Caco-2 (cell line): ENCODE measurements at regions not wholly inside any gene's neighbourhood (a gene's known extent, or its start where the extent isn't known, plus 50 kb on each side); places are given as distances from the start of the nearest gene placed in this dataset.

ENCODE experiments used
- BruUV-seq: library from RNA; stranded (reverse); fragments of 400-500 nt; replicated peaks from 2 replicates; lab custom pipeline; 2021; lab: Mats Ljungman, UMichigan
- CTCF ChIA-PET: fragments of 300-600 bp; sonication (Branson Sonifier 250); formaldehyde crosslinking; loops from one replicate; lab custom pipeline; 2022; ENCODE audit warnings: antibody characterized with exemption; lab: Charles Lee
- POLR2A ChIA-PET: fragments of 300-600 bp; sonication (Branson Sonifier 250); formaldehyde crosslinking; loops from one replicate; lab custom pipeline; 2022; ENCODE audit warnings: antibody characterized with exemption; lab: Charles Lee
- DNase-seq, 2 experiments: peaks; one replicate each; pipeline versions ENCODE4 v3.0.0 to v3.0.0-alpha.2; 2020 to 2022
- H3K27me3 ChIP-seq: replicated peaks from 2 replicates; pipeline ENCODE4 v1.6.0; 2011; ENCODE audit warnings: low read length; ENCODE audit not compliant: control insufficient read depth, insufficient read depth
- H3K36me3 ChIP-seq: 2 replicates; pipeline ENCODE4 v1.5.1; 2011; ENCODE audit warnings: low read length; ENCODE audit not compliant: control insufficient read depth, insufficient read depth
- H3K4me1 ChIP-seq: fragments of 250-450 bp; sonication (Bioruptor Pico); 2 replicates; pipeline ENCODE4 v1.5.1; 2020; ENCODE audit warnings: mild to moderate bottlenecking
- H3K4me3 ChIP-seq: 2 replicates; pipeline ENCODE4 v1.5.1; 2011; ENCODE audit warnings: low read depth, mild to moderate bottlenecking, control low read depth, low read length
- H3K9me3 ChIP-seq: fragments of 250-450 bp; sonication (Bioruptor Pico); 2 replicates; pipeline ENCODE4 v1.5.1; 2020; ENCODE audit warnings: mild to moderate bottlenecking, moderate library complexity
- H3K27ac Mint-ChIP-seq: one replicate; pipeline ENCODE4 v1.8.0; 2022; ENCODE audit warnings: mixed read lengths; ENCODE audit not compliant: unreplicated experiment
- H3K27me3 Mint-ChIP-seq: one replicate; pipeline ENCODE4 v1.8.0; 2022; ENCODE audit warnings: mixed read lengths; ENCODE audit not compliant: insufficient read depth, unreplicated experiment
- H3K36me3 Mint-ChIP-seq: one replicate; pipeline ENCODE4 v1.8.0; 2022; ENCODE audit warnings: mild to moderate bottlenecking, mixed read lengths; ENCODE audit not compliant: insufficient read depth, unreplicated experiment
- H3K4me1 Mint-ChIP-seq: one replicate; pipeline ENCODE4 v1.8.0; 2022; ENCODE audit warnings: low read depth, mixed read lengths; ENCODE audit not compliant: unreplicated experiment
- H3K4me3 Mint-ChIP-seq: one replicate; pipeline ENCODE4 v1.8.0; 2022; ENCODE audit warnings: mild to moderate bottlenecking, moderate library complexity, mixed read lengths; ENCODE audit not compliant: unreplicated experiment
- H3K9me3 Mint-ChIP-seq: one replicate; pipeline ENCODE4 v1.8.0; 2022; ENCODE audit warnings: mixed read lengths; ENCODE audit not compliant: unreplicated experiment
- intact Hi-C: fragments of 100-400 bp; cut with micrococcal nuclease; formaldehyde crosslinking; loops from one replicate; pipeline ENCODE4 v1.10.0; 2022; ENCODE audit not compliant: unreplicated experiment
- TF ChIP-seq, protein P1 (sequence below), 2 experiments: fragments of 200-600 bp in 1 of 2; IDR thresholded peaks; 1 replicate in 1 of 2; 2 replicates in 1 of 2; pipeline versions ENCODE4 v1.5.1 to v1.8.0; 2011 to 2022; ENCODE audit warnings: antibody characterized with exemption in 1 of 2, control low read depth in 1 of 2, inconsistent platforms in 1 of 2, low read depth in 1 of 2, low read length in 1 of 2, mild to moderate bottlenecking in 1 of 2, moderate library complexity in 1 of 2; ENCODE audit not compliant: insufficient read depth in 1 of 2, severe bottlenecking in 1 of 2, unreplicated experiment in 1 of 2

DNA sequence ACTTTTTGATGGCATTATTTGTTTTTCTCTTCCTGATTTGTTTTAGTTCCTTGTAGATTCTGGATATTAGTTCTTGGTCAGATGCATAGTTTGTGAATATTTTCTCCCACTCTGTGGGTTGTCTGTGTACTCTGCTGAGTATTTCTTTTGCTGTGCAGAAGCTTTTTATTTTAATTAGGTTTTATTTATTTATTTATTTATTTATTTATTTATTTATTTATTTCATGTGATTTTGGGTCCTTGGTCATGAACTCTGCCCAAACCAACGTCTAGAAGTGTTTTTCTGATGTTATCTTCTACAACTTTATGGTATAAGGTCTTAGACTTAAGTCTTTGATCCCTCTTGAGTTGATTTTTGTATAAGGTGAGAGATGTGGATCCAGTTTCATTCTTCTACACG, 292.2 kb downstream of the CDH7 start:
- H3K27ac Mint-ChIP-seq = no peak overlapping the region
- H3K36me3 Mint-ChIP-seq = no peaks in the 10 kb centered on the region
- BruUV-seq = no TSS peak
- intact Hi-C loops = no loop called here
- no peaks in the 10 kb centered on the region for H3K4me1 Mint-ChIP-seq
- TF ChIP-seq, protein P1, sequence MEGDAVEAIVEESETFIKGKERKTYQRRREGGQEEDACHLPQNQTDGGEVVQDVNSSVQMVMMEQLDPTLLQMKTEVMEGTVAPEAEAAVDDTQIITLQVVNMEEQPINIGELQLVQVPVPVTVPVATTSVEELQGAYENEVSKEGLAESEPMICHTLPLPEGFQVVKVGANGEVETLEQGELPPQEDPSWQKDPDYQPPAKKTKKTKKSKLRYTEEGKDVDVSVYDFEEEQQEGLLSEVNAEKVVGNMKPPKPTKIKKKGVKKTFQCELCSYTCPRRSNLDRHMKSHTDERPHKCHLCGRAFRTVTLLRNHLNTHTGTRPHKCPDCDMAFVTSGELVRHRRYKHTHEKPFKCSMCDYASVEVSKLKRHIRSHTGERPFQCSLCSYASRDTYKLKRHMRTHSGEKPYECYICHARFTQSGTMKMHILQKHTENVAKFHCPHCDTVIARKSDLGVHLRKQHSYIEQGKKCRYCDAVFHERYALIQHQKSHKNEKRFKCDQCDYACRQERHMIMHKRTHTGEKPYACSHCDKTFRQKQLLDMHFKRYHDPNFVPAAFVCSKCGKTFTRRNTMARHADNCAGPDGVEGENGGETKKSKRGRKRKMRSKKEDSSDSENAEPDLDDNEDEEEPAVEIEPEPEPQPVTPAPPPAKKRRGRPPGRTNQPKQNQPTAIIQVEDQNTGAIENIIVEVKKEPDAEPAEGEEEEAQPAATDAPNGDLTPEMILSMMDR (IDR thresholded peaks at IDR 0.05; ENCODE audit: insufficient read depth in 1 of 2, low read depth in 1 of 2, low read length in 1 of 2, severe bottlenecking in 1 of 2, unreplicated experiment in 1 of 2) = no peak
- no peaks in the 10 kb centered on the region for H3K9me3 Mint-ChIP-seq
- CTCF ChIA-PET = no interaction called here
- POLR2A ChIA-PET = no interaction called here
- Histone ChIP-seq H3K36me3 (no peaks in the 10 kb centered on the region), H3K4me3 (no peak overlapping the region), H3K4me1 (no peaks in the 10 kb centered on the region), H3K27me3 (no peaks in the 10 kb centered on the region), H3K9me3 (no peaks in the 10 kb centered on the region)
- H3K4me3 Mint-ChIP-seq = no peak overlapping the region
- DNase-seq = no peak
- H3K27me3 Mint-ChIP-seq = no peaks in the 10 kb centered on the region

DNA sequence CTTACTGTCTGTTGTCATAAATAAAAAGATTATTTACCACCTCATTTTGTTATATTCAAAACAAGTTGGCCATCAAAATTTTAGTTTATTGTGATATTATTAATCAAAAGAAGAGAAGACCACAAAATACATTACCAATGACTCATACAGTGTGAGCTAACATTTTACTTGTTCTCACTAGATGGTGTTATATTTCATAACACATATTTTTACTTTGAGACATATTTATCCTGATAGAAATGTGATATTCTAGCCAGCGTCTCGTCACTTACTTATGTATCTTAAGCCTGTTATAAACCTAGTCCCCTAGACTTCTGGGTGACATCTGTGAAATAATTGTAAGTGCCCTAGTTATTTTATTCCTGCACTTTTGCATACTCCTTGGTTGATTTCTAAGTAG, 263.2 kb downstream of the CDH7 start:
- TF ChIP-seq, protein P1 (IDR thresholded peaks at IDR 0.05; ENCODE audit: insufficient read depth in 1 of 2, low read depth in 1 of 2, low read length in 1 of 2, severe bottlenecking in 1 of 2, unreplicated experiment in 1 of 2) = no peak
- CTCF ChIA-PET = no interaction called here
- no TSS peak for BruUV-seq
- Mint-ChIP-seq H3K27ac (no peak overlapping the region), H3K9me3 (no peaks in the 10 kb centered on the region), H3K36me3 (no peaks in the 10 kb centered on the region), H3K27me3 (no peaks in the 10 kb centered on the region), H3K4me1 (no peaks in the 10 kb centered on the region), H3K4me3 (no peak overlapping the region)
- POLR2A ChIA-PET = no interaction called here
- Histone ChIP-seq H3K4me1 (no peaks in the 10 kb centered on the region), H3K9me3 (no peaks in the 10 kb centered on the region), H3K27me3 (no peaks in the 10 kb centered on the region), H3K36me3 (no peaks in the 10 kb centered on the region), H3K4me3 (no peak overlapping the region)
- intact Hi-C loops = no loop called here
- no peak for DNase-seq

DNA sequence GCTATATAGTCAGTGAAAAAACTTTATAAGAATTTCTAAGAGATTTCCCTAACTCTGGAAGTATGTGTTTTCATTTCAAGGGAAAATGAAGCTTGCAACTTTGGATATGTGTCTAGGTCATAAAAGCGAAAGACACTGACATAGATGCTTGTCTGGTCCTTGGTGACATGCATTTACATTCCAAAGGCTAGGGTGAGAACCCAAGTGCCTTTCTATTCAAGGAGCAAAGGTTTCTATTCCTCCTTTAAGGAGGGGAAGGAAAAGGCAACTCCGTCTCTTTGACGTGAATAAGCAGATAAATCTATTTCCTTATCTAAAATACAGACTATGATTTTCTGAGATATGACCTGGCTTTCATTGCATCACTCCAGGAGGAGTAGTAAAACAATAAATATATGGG, 261.1 kb downstream of the CDH7 start:
- POLR2A ChIA-PET = no interaction called here
- BruUV-seq = no TSS peak
- Mint-ChIP-seq H3K27me3 (no peaks in the 10 kb centered on the region), H3K4me1 (no peaks in the 10 kb centered on the region), H3K4me3 (no peak overlapping the region), H3K9me3 (no peaks in the 10 kb centered on the region), H3K36me3 (no peaks in the 10 kb centered on the region), H3K27ac (no peak overlapping the region)
- H3K27me3 ChIP-seq = no peaks in the 10 kb centered on the region
- no peak overlapping the region for H3K4me3 ChIP-seq
- no peaks in the 10 kb centered on the region for H3K9me3 ChIP-seq
- TF ChIP-seq, protein P1 (IDR thresholded peaks at IDR 0.05; ENCODE audit: insufficient read depth in 1 of 2, low read depth in 1 of 2, low read length in 1 of 2, severe bottlenecking in 1 of 2, unreplicated experiment in 1 of 2) = no peak
- CTCF ChIA-PET = no interaction called here
- DNase-seq = no peak
- H3K36me3 ChIP-seq = no peaks in the 10 kb centered on the region
- no peaks in the 10 kb centered on the region for H3K4me1 ChIP-seq
- intact Hi-C loops = no loop called here
